ENCODE measurements at regions not wholly inside any gene's neighbourhood (a gene's known extent, or its start where the extent isn't known, plus 50 kb on each side); places are given as distances from the start of the nearest gene placed in this dataset.
A peak's percentile ranks its signal among the peaks of the same experiment; 100 is the strongest.
"Not testable (repeated sequence)": the region's sequence is repeated elsewhere in the genome, so short reads cannot be mapped to it uniquely, and the experiment has no call there.

- no peak for DNase-seq
These were observed 803.7 kb upstream of the TMEM132C start for GRCh38 chr12:127463237-127463636.

GRCh38 chr12:127469331-127469730 is 797.6 kb upstream of the TMEM132C start:
- DNase-seq: no peak

- DNase-seq: no peak
These were observed 793.2 kb upstream of the TMEM132C start for GRCh38 chr12:127473766-127474165.

GRCh38 chr12:127479256-127479655 is 787.7 kb upstream of the TMEM132C start:
- no peak for DNase-seq

GRCh38 chr12:127480775-127481314 is 786.1 kb upstream of the TMEM132C start:
- no peak for DNase-seq

GRCh38 chr12:127482950-127483349 is 784.0 kb upstream of the TMEM132C start:
- no peak for DNase-seq

GRCh38 chr12:127485528-127485927 is 781.4 kb upstream of the TMEM132C start:
- DNase-seq: peak in 17 of 56 donors; percentile 2 to 64 (median 30)

- DNase-seq: no peak
These were observed 779.9 kb upstream of the TMEM132C start for GRCh38 chr12:127487031-127487430.

- DNase-seq: no peak
These were observed 777.9 kb upstream of the TMEM132C start for GRCh38 chr12:127489061-127489460.

GRCh38 chr12:127494961-127495915 is 771.7 kb upstream of the TMEM132C start:
- DNase-seq: no peak

GRCh38 chr12:127496255-127496654 is 770.7 kb upstream of the TMEM132C start:
- DNase-seq: no peak

GRCh38 chr12:127500512-127501035 is 766.4 kb upstream of the TMEM132C start:
- peak in 5 of 56 donors; percentile 1 to 25 (median 18) for DNase-seq

GRCh38 chr12:127501916-127502315 is 765.1 kb upstream of the TMEM132C start:
- no peak for DNase-seq

- no peak for DNase-seq
These were observed 763.7 kb upstream of the TMEM132C start for GRCh38 chr12:127503246-127503645.

GRCh38 chr12:127503996-127504395 is 763.0 kb upstream of the TMEM132C start:
- DNase-seq: not testable (repeated sequence)

GRCh38 chr12:127504874-127505273 is 762.1 kb upstream of the TMEM132C start:
- DNase-seq: no peak

- no peak for DNase-seq
These were observed 759.6 kb upstream of the TMEM132C start for GRCh38 chr12:127507341-127507740.

GRCh38 chr12:127509066-127509778 is 757.7 kb upstream of the TMEM132C start:
- no peak for DNase-seq

- no peak for DNase-seq
These were observed 751.0 kb upstream of the TMEM132C start for GRCh38 chr12:127515941-127516340.

GRCh38 chr12:127516467-127516866 is 750.5 kb upstream of the TMEM132C start:
- DNase-seq: no peak

- no peak for DNase-seq
These were observed 747.2 kb upstream of the TMEM132C start for GRCh38 chr12:127519779-127520178.

- DNase-seq: no peak
These were observed 740.0 kb upstream of the TMEM132C start for GRCh38 chr12:127526925-127527324.
